ENCODE measurements at regions not wholly inside any gene's neighbourhood (a gene's known extent, or its start where the extent isn't known, plus 50 kb on each side); places are given as distances from the start of the nearest gene placed in this dataset.

GRCh38 chr15:100790786-100791265 lies 88.8 kb upstream of the ALDH1A3 start:
- intact Hi-C loops (cut with DNase I): no loop called here
- ATAC-seq (no peak), DNase-seq (no peak)

GRCh38 chr15:100794008-100794407 lies 85.6 kb upstream of the ALDH1A3 start:
- intact Hi-C loops (cut with DNase I): no loop called here
- ATAC-seq: no peak
- DNase-seq: no peak

- no peak for DNase-seq
- ATAC-seq: no peak
- intact Hi-C loops (cut with DNase I): no loop called here
These were observed 78.3 kb upstream of the ALDH1A3 start for GRCh38 chr15:100801256-100801900.

GRCh38 chr15:100802421-100803170 lies 77.0 kb upstream of the ALDH1A3 start:
- intact Hi-C loops (cut with DNase I): no loop called here
- ATAC-seq: no peak
- DNase-seq: no peak

GRCh38 chr15:100803171-100803440 lies 76.5 kb upstream of the ALDH1A3 start:
- ATAC-seq: no peak
- intact Hi-C loops (cut with DNase I): no loop called here
- DNase-seq: no peak

GRCh38 chr15:100806157-100806556 lies 73.5 kb upstream of the ALDH1A3 start:
- no peak for DNase-seq
- intact Hi-C loops (cut with DNase I): no loop called here
- no peak for ATAC-seq

GRCh38 chr15:100807028-100807427 lies 72.6 kb upstream of the ALDH1A3 start:
- no peak for ATAC-seq
- no peak for DNase-seq
- intact Hi-C loops (cut with DNase I): no loop called here

GRCh38 chr15:100808691-100809090 lies 70.9 kb upstream of the ALDH1A3 start:
- intact Hi-C loops (cut with DNase I): no loop called here
- no peak for DNase-seq
- ATAC-seq: no peak

GRCh38 chr15:100809151-100809550 lies 70.5 kb upstream of the ALDH1A3 start:
- intact Hi-C loops (cut with DNase I): no loop called here
- DNase-seq (no peak), ATAC-seq (no peak)

GRCh38 chr15:100809587-100809986 lies 70.0 kb upstream of the ALDH1A3 start:
- intact Hi-C loops (cut with DNase I): no loop called here
- no peak for DNase-seq
- no peak for ATAC-seq

- ATAC-seq: no peak
- DNase-seq: no peak
- intact Hi-C loops (cut with DNase I): no loop called here
These were observed 69.4 kb upstream of the ALDH1A3 start for GRCh38 chr15:100810229-100810628.

GRCh38 chr15:100810831-100811230 lies 68.8 kb upstream of the ALDH1A3 start:
- intact Hi-C loops (cut with DNase I): no loop called here

GRCh38 chr15:100812802-100813201 lies 66.8 kb upstream of the ALDH1A3 start:
- DNase-seq (no peak), ATAC-seq (no peak)
- intact Hi-C loops (cut with DNase I): no loop called here

More at GRCh38 chr15:100810831-100811230, 68.8 kb upstream of the ALDH1A3 start:
- no peak for ATAC-seq
- DNase-seq: no peak

- intact Hi-C loops (cut with DNase I): no loop called here
- DNase-seq: peak; percentile 41
- ATAC-seq: peak; percentile 44 to 91
These were observed 60.7 kb upstream of the ALDH1A3 start for GRCh38 chr15:100818927-100819326.

- intact Hi-C loops (cut with DNase I): no loop called here
- DNase-seq: no peak
These were observed 59.1 kb upstream of the ALDH1A3 start for GRCh38 chr15:100820528-100820927.

GRCh38 chr15:100821327-100821726 lies 58.3 kb upstream of the ALDH1A3 start:
- intact Hi-C loops (cut with DNase I): no loop called here
- no peak for DNase-seq
- no peak for ATAC-seq

More at GRCh38 chr15:100820528-100820927, 59.1 kb upstream of the ALDH1A3 start:
- ATAC-seq: no peak

GRCh38 chr15:100824211-100824610 lies 55.4 kb upstream of the ALDH1A3 start:
- ATAC-seq (peak in 1 of 2 donors; percentile 79), DNase-seq (no peak)
- intact Hi-C loops (cut with DNase I): no loop called here

GRCh38 chr15:100829457-100829856 lies 50.2 kb upstream of the ALDH1A3 start:
- intact Hi-C loops (cut with DNase I): no loop called here
- DNase-seq: no peak
- no peak for ATAC-seq
